ENCODE measurements at regions not wholly inside any gene's neighbourhood (a gene's known extent, or its start where the extent isn't known, plus 50 kb on each side); places are given as distances from the start of the nearest gene placed in this dataset.

DNA sequence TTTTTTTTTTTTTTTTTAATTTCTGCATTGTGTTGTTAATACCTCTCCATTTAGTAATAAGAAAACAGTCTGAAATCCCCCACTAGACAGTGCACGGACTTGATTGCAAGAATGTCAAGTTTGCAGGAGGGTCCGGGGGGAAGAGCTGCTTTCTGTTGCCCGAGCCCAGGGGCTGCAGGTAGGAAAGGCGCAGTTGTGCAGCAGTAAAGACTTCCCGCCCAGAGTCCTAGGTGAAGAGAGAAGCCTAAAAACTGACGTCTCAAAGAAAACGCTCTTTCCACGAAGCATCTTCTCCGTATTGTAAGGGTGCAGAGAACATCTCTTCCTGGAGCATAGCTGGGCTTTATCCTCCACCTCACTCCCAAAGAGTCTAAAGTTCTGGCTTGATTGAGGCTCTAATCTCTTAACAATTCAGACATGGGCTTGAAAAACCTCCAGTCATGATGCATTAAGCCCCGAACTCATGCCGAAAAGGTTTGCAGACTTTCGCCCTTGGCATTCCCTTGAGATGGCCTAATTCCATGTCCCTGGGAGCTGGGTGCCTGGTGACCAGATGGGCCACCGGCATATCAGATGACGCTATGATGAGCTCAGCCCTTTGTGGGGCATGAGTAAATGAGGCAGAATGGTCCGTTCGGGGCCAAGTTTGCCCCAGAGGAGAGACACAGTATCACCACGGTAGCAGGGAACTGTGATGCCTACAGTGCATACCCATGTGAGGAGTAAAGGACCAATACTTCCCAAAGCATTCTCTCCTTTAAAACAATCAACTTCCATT is 436.2 kb upstream of the ZFHX3 start:
- no peak overlapping the region for H3K4me2 ChIP-seq (ENCODE audit: low read length)
- no peaks in the 10 kb centered on the region for H3K4me1 ChIP-seq
- no peak overlapping the region for H3K27ac ChIP-seq
- H2AFZ ChIP-seq = no peak overlapping the region
- no peaks in the 10 kb centered on the region for H3K9me3 ChIP-seq (ENCODE audit: control insufficient read depth, low read length)
- H3K9ac ChIP-seq = no peak overlapping the region
- H3K27me3 ChIP-seq (ENCODE audit: control insufficient read depth, insufficient read depth, low read length) = no peaks in the 10 kb centered on the region
- H3K79me2 ChIP-seq = no peaks in the 10 kb centered on the region
- no peaks in the 10 kb centered on the region for H3K36me3 ChIP-seq (ENCODE audit: control insufficient read depth, insufficient read depth, low read length)
- no peak overlapping the region for H3K4me3 ChIP-seq (ENCODE audit: low read depth, low read length)
- TF ChIP-seq, protein P1, sequence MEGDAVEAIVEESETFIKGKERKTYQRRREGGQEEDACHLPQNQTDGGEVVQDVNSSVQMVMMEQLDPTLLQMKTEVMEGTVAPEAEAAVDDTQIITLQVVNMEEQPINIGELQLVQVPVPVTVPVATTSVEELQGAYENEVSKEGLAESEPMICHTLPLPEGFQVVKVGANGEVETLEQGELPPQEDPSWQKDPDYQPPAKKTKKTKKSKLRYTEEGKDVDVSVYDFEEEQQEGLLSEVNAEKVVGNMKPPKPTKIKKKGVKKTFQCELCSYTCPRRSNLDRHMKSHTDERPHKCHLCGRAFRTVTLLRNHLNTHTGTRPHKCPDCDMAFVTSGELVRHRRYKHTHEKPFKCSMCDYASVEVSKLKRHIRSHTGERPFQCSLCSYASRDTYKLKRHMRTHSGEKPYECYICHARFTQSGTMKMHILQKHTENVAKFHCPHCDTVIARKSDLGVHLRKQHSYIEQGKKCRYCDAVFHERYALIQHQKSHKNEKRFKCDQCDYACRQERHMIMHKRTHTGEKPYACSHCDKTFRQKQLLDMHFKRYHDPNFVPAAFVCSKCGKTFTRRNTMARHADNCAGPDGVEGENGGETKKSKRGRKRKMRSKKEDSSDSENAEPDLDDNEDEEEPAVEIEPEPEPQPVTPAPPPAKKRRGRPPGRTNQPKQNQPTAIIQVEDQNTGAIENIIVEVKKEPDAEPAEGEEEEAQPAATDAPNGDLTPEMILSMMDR (IDR thresholded peaks at IDR 0.05) = no peak

DNA sequence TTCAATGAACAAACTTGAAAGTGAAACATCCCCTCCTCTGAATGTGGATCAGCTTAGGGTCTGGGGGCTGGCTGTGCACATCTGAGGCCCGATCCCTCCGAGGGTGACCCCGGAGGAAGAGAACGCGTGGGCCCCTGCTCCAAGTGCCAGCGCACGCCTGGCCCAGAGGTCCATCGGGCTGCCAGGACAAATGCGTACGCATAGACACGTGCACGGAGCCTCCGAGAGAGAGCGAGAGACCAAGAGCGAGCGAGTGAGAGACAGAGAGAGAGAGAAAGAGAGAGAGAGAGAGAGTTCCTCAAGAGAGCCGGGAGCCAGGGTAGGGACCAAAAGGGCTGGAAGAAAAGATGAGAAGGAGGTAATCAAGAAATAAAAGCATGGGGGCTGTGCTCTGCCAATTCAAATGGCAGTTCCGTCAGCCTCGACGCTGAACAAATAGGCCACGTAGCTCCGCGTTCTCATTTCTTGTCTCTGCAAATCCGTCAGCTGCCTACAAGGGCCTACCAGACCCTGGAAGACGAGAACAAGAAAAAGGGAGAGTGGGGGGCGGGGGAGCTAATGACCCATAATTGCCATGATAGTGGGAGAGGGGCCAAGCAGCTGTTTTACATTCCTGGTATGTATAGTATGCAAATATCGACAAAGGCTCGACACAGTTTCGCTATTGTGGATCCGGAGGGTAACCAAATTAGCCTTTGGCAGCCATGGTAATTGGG is 435.3 kb upstream of the ZFHX3 start:
- no peaks in the 10 kb centered on the region for H3K9me3 ChIP-seq (ENCODE audit: control insufficient read depth, low read length)
- TF ChIP-seq, protein P1 (IDR thresholded peaks at IDR 0.05) = no peak
- H3K79me2 ChIP-seq = no peaks in the 10 kb centered on the region
- no peak overlapping the region for H2AFZ ChIP-seq
- H3K27me3 ChIP-seq (ENCODE audit: control insufficient read depth, insufficient read depth, low read length) = no peaks in the 10 kb centered on the region
- H3K27ac ChIP-seq = no peak overlapping the region
- H3K4me1 ChIP-seq = no peaks in the 10 kb centered on the region
- no peak overlapping the region for H3K9ac ChIP-seq
- H3K4me3 ChIP-seq (ENCODE audit: low read depth, low read length) = peak overlapping the region; percentile 21
- peak overlapping the region; percentile 47 for H3K4me2 ChIP-seq (ENCODE audit: low read length)
- no peaks in the 10 kb centered on the region for H3K36me3 ChIP-seq (ENCODE audit: control insufficient read depth, insufficient read depth, low read length)

DNA sequence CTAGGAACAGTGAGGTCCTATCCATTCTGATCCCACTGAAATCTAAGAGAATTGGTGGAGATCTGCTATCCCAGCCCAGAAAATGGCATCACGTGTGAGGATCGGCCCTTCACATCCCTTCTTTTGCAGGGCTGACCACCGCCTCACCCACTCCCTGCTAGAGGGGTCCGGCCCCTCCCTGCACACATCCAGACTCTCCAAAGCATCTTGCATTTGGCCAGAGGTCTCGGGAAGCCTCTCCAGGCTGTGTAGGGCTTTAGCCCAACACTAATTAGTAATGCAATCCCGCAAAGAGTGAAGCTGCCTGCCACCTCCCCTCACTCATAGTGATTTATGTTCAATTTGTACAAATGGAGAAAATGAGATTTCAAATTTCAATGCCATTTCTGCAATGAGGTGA is 434.4 kb upstream of the ZFHX3 start:
- TF ChIP-seq, protein P1 (IDR thresholded peaks at IDR 0.05) = no peak
- Histone ChIP-seq H3K9ac (no peak overlapping the region), H3K9me3 (ENCODE audit: control insufficient read depth, low read length) (no peaks in the 10 kb centered on the region), H3K27ac (no peak overlapping the region), H3K4me2 (ENCODE audit: low read length) (no peak overlapping the region), H3K27me3 (ENCODE audit: control insufficient read depth, insufficient read depth, low read length) (no peaks in the 10 kb centered on the region), H3K79me2 (no peaks in the 10 kb centered on the region), H3K4me1 (no peaks in the 10 kb centered on the region), H3K4me3 (ENCODE audit: low read depth, low read length) (no peak overlapping the region), H2AFZ (no peak overlapping the region), H3K36me3 (ENCODE audit: control insufficient read depth, insufficient read depth, low read length) (no peaks in the 10 kb centered on the region)

DNA sequence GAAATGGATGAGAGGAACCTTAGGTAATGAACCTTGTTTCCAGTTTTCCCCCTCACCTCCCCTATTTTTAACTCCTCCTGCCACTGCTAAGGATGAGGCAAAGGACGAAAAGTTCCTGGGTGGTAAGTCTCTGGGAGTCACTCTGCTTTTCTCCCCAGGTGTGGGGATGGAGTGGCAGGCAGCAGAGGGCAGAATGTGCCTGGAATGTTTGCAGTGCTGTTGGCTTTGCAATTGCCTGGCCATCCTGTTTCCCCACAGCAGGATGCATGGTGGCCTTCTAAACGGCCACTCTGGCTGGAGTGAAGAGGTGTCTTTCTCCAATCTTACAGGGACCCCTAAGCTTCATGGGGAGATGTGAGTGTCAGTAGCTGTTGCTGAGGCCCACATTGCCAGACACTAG is 432.5 kb upstream of the ZFHX3 start:
- Histone ChIP-seq H3K79me2 (no peaks in the 10 kb centered on the region), H3K27ac (no peak overlapping the region), H3K36me3 (ENCODE audit: control insufficient read depth, insufficient read depth, low read length) (no peaks in the 10 kb centered on the region), H3K9me3 (ENCODE audit: control insufficient read depth, low read length) (no peaks in the 10 kb centered on the region), H3K4me1 (no peaks in the 10 kb centered on the region), H3K27me3 (ENCODE audit: control insufficient read depth, insufficient read depth, low read length) (no peaks in the 10 kb centered on the region), H2AFZ (no peak overlapping the region), H3K4me3 (ENCODE audit: low read depth, low read length) (no peak overlapping the region), H3K4me2 (ENCODE audit: low read length) (no peak overlapping the region), H3K9ac (no peak overlapping the region)
- TF ChIP-seq, protein P1 (IDR thresholded peaks at IDR 0.05) = no peak
